TTC549 (cell line): ENCODE measurements at regions not wholly inside any gene's neighbourhood (a gene's known extent, or its start where the extent isn't known, plus 50 kb on each side); places are given as distances from the start of the nearest gene placed in this dataset.
"Not testable (repeated sequence)": the region's sequence is repeated elsewhere in the genome, so short reads cannot be mapped to it uniquely, and the experiment has no call there.

Experiments
- FAIRE-seq: peaks from 2 replicates; lab custom pipeline; 2012; peaks lifted over from hg19 to GRCh38; lab: Jason Lieb, UNC

- not testable (repeated sequence) for FAIRE-seq
Measured at GRCh38 chr12:34226044-34226443, 203.7 kb downstream of the ALG10 start.

DNA sequence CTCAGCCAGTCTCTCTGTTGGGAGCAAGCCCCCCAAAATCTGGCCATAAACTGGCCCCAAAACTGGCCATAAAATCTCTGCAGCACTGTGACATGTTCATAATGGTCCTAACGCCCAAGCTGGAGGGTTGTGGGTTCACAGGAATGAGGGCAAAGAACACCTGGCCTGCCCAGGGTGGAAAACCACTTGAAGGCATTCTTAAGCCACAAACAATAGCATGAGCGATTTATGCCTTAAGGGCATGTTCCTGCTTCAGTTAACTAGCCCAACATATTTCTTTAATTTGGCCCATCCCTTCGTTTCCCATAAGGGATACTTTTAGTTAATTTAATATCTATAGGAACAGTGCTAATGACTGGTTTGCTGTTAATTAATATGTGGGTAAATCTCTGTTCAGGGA, 205.8 kb downstream of the ALG10 start:
- not testable (repeated sequence) for FAIRE-seq

DNA sequence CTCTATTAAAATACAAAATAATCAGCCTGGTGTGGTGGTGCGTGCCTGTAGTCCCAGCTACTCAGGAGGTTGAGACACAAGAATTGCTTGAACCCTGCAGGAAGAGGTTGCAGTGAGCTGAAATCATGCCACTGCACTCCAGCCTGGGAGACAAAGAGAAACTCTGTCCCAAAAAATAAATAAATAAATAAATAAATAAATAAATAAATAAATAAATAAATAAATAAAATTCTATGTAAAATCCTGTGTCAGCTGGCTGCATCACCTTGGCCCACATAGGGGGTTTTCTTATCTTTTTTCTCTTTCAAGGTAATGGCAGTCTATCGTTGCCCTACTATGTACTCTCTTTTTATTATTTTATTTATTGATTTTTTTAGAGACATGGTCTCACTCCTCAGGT, 206.7 kb downstream of the ALG10 start:
- FAIRE-seq = not testable (repeated sequence)

GRCh38 chr12:34233618-34234017, 211.3 kb downstream of the ALG10 start:
- FAIRE-seq = no peak

GRCh38 chr12:34236073-34236472, 213.8 kb downstream of the ALG10 start:
- FAIRE-seq = no peak

DNA sequence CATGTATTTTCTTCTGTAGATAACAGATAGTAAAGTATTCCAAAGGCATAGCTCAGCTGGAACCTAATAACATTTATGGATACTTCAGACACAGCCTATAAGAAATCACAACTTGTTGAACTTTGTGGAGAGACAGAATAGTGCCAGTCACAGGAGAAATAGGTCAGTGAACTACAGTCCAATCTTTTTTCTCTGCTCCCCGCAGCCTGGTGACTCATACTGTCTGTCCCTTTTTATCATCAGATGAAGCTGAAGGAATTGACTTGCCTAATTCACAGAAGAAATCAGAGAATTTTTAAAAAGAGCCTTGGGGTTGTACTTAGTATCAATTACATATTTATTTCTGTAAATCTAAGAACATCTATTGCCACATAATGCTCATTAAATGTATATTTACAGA, 222.3 kb downstream of the ALG10 start:
- FAIRE-seq = no peak

DNA sequence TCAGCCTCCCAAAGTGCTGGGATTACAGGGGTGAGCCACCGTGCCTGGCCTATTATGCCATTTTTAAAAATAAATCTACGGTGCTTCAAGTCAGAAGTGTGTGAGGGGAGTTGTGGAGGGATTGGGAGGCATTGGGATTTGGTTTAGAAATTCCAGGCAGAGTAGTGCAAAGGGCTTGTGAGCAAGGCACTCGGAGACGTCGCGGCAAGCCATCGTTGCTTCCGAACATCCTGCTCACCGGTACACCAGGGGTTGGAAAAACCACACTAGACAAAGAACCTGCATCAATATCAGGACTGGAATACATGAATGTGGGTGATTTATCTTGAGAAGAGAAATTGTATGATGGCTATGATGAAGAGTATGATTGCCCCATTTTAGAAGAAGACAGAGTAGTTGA, 227.0 kb downstream of the ALG10 start:
- FAIRE-seq = no peak

- not testable (repeated sequence) for FAIRE-seq
Measured at GRCh38 chr12:34251879-34252278, 229.6 kb downstream of the ALG10 start.

GRCh38 chr12:34253674-34254073, 231.4 kb downstream of the ALG10 start:
- FAIRE-seq = no peak

DNA sequence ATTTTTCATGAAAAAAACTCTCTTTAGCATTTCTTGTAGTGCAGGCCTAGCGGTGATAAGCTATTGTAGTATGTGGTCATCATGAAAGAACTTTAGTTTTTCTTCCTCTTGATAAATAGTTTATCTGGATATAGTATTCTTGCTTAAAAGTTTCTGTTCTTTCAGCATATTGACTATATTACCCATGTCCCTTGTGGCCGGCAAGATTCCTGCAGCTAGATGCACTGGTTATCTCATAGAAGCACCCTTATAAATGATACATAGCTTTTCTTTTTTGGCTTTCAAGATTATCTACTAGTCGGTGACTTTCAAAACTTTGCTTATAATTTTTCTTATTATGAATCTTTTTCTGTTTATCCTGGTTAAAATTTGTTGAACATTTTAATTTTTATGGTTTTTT, 234.8 kb downstream of the ALG10 start:
- FAIRE-seq = no peak

DNA sequence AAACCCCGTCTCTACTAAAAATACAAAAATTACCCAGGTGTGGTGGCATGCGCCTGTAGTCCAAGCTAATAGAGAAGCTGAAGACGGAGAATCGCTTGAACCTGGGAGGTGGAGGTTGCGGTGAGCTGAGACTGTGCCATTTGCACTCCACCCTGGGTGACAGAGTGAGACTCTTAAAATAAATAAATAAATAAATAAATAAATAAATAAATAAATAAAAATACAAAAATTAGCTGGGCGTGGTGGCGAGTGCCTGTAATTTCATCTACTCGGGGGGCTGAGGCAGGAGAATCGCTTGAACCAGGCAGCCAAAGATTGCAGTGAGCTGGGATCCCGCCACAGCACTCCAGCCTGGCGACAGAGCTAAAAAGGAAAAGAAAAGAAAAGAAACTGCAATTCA, 239.8 kb downstream of the ALG10 start:
- not testable (repeated sequence) for FAIRE-seq

GRCh38 chr12:34264110-34264509, 241.8 kb downstream of the ALG10 start:
- FAIRE-seq = no peak

GRCh38 chr12:34273703-34274102, 251.4 kb downstream of the ALG10 start:
- FAIRE-seq = not testable (repeated sequence)

DNA sequence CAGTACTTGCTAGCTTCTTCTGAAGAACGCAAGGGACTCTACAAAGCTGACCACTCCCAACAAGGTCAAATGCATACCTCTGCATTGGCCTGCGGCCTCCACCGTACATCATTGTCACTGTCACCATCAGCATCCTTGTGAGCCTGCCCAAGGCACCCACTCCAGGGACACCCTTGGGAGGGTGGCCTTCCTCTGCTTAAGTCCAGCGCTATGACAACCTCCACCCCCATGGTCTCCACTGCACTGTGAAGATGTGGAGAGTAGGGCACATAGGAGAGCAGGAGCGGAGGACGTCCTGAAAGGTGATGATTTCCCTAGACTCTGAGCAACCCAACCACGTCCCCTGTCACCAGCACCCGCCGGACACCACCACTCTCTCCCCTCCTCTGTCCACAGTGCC, 252.8 kb downstream of the ALG10 start:
- no peak for FAIRE-seq

GRCh38 chr12:34286483-34286882, 264.2 kb downstream of the ALG10 start:
- FAIRE-seq = no peak

DNA sequence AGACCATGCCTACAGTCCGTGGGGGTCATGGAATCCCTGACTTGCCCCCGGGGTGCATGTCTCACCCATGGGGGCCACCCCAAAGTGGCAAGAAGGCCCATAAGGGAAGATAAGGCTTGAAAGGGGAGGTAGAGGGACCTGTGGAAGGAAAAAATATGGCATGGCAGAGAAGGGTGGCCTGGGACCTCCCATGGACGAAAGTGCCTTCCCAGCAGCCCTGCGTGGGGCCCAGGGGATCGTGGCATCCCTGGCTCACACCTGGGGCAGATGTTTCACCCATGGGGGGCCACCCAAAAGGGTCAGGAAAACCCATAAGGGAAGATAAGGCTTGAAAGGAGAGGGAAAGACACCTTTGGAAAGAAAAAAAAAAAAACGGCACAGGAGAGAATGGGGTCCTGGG, 264.6 kb downstream of the ALG10 start:
- no peak for FAIRE-seq

DNA sequence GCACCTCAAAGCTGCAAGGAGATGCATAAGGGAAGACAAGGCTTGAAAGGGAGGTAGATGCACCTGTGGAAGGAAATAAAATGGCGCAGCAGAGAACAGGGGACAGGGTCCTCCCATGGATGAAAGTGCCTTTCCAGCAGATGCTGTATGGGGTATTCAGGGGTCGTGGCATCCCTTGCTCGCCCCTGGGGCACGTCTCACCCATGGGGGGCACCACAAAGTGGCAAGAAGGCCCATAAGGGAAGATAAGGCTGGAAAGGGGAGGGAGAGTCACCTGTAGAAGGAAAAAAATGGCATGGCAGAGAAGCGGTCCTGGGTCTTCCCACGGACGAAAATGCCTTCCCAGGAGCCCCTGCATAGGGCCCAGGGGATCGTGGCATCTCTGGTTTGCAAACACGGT, 265.1 kb downstream of the ALG10 start:
- FAIRE-seq = no peak

DNA sequence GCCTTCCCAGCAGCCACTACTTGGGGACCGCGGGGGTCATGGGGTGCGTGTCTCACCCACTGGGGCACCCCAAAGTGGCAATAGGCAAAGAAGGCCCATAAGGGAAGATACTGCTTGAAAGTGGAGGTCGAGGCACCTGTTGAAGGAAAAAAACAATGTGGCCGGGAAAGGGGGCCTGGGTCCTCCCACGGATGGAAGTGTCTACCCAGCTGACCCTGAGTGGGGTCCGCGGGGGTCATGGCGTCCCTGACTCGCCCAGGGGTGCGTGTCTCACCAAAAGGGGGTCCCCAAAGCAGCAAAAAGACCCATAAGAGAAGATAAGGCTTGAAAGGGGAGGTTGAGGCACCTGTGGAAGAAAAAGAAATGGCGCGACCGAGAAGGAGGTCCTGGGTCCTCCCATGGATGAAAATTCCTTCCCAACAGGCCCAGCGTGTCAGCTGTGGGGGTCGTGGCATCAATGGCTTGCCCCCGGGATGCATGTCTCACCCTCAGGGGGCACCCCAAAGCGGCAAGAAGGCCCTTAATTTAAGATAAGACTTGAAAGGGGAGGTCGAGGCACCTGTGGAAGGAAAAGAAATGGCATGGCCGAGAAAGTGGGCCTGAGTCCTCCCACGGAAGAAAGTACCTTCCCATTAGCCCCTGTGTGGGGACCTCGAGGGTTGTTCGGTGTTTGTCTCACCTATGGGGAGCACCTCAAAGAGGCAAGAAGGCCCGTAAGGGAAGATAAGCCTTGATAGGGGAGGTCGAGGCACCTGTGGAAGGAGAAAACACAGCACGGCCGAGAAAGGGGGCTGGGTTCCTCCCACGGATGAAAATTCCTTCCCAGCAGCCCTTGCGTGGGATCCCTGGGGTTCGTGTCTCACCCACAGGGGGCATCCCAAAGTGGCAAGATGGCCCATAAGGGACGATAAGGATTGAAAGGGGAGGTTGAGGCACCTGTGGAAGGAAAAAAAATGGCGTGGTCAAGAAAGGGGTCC, 266.0 kb downstream of the ALG10 start:
- FAIRE-seq = no peak

DNA sequence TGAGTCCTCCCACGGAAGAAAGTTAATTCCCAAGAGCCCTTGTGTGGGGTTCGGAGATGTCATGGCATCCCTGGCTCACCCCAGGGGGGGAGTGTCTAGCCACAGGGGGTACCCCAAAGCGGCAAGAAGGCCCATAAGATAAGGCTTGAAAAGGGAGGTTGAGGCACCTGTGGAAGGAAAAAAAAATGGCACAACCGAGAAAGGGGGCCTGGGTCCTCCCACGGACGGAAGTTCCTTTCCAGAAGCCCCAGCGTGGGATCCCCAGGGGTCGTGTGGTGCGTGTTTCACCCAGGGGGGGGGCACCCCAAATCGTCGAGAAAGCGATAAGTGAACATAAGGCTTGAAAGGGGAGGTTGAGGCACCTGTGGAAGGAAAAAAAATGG, 266.7 kb downstream of the ALG10 start:
- no peak for FAIRE-seq

DNA sequence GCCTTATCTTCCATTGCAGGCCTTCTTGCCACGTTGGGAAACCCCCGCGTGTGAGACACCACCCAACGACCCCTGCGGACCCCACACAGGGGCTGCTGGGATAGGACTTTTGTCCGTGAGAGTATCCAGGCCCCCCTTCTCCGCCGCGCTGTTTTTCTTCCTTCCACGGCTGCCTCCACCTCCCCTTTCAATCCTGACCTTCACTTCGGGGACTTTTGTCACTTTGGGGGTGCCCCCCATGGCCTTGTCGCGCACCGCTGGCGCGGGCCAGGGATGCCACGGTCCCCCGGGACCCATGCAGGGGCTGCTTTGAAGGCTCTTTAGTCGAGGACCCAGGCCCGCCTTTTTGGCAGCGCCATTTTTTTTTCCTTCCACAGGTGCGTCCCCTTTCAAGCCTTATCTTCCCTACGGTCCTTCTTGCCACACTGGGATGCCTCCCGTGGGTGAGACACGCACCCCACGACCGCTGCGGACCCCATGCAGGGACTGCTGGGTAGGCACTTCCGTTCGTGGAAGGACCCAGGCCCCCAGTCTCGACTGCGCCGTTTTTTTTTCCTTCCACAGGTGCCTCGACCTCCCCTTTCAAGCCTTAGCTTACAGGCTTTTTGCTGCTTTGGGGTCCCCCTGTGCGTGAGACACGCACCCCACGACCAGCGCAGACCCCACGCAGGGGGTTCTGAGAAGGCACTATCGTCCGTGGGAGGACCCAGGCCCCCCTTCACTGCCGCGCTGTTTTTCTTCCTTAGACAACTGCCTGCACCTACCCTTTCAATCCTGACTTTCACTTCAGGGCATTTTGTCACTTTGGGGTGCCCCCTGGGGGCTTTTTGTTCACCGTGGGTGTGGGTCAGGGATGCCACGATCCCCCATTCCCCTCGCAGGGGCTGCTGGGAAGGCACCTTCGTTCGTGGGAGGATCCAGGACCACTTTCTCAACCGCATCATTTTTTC, 267.4 kb downstream of the ALG10 start:
- no peak for FAIRE-seq

- no peak for FAIRE-seq
Measured at GRCh38 chr12:34290381-34290995, 268.2 kb downstream of the ALG10 start.

- no peak for FAIRE-seq
Measured at GRCh38 chr12:34291001-34291400, 268.7 kb downstream of the ALG10 start.
